Fibroblast of skin of scalp (primary cell): ENCODE measurements at regions not wholly inside any gene's neighbourhood (a gene's known extent, or its start where the extent isn't known, plus 50 kb on each side); places are given as distances from the start of the nearest gene placed in this dataset.
A peak's percentile ranks its signal among the peaks of the same experiment; 100 is the strongest.

Source experiments
- DNase-seq: peaks from one replicate; pipeline ENCODE4 v3.0.0-alpha.2; 2013

DNA sequence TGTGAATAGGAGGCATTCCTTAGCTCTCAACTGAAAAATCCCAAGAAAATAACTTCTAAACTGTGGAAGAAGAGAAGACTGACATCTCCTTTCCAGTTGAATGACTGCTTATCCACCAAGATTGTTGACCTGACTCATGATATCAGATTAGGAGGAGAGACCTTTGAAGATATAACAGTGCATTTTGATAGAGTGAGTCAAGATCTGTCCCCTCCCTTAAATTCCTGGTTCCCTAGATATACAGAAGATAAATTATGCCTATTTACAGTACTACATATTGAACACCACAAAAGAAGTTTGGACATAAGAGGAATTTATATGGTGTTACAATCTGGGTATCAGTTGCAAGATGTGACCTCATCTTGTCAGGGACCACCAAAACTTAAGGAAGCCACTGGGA is 285.3 kb upstream of the ZSWIM2 start:
- no peak for DNase-seq

DNA sequence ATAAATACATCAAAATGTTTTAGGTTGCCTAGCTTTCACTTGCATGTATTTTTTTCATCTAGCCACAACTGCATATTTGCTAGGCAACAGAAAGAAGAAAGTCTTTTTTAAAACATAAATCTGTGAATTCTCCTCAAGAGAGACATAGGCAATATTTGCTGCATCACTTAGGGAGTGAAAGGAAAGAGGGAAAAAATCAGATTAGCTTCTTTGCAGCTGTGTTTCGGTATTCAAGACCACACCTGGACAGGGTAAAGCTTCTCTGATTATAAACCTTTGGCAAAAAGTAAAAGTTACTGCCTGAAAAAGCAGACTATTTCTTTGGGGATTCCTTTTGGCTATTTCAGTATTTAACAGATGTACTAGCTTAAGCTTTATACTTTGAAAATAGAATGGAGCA is 280.9 kb upstream of the ZSWIM2 start:
- DNase-seq = no peak

DNA sequence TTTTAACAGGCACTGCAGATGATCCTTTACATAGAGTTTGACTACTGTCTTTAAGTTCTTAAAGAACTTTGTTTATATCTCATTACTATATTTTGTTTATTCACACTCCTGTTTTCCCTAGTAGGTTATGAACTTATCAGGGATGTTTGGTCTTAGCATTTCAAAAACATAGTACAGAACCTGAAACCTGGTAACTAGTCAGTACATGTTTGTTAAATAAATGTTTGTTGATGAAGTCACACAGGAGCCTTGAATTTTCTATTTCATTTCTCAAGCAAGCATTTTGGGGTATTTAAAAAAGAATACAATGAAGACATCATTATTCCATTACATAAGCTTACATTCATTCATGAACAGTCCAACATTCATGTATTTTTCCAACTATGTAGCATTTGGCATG is 280.3 kb upstream of the ZSWIM2 start:
- DNase-seq = no peak

DNA sequence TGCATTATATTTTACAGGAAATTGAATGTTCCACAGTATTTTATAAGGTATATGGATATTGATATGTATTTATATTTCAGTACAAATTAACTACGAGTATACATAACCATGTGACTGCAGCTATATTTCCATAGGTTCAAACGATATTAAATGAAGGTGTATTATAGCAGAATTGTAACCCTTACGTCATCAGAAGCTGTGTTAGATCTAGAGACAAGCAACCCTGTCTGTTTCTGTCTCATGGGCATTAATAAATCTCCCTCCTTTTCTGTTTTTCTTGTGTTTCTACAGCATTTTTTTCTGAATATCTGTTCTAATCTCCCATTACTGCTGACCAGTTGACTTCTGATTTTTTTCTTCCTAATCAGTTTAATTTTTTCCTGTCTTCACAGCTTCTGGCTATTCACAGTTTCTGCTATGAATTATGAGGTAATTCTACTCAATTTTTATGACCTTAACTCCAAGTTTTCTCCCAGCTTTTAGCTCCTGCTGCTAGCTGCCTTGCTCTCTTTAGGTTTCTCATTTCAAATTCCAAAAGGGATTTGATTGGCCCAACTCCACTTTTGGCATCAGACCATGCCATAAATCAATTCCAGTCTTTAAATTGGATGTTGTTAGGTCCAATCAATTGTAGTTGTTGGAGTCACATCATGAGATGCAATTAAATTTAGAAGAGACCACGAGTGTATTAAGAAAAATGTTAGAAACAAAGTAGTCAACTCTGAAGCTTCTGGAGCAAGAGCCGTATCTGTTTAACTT is 277.5 kb upstream of the ZSWIM2 start:
- DNase-seq = no peak

DNA sequence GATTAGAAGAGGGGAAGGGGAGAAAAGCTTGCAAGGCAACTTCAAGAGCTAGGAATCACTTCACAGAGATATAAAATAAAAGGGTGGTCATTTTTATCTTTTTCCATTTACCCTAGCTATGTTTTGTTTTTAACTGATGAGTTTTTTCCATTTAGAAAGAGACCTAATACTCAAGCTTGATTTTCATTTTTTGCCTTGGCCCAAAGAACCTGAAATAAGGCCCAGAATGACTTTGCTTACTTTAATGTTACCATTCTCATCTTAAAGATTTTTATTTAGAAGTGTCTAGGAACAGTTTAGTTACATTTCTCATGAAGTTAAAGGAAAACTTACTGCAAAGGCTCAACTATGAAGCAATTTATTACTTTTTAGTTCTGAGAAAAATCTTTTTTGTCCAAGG is 276.3 kb upstream of the ZSWIM2 start:
- DNase-seq = no peak

DNA sequence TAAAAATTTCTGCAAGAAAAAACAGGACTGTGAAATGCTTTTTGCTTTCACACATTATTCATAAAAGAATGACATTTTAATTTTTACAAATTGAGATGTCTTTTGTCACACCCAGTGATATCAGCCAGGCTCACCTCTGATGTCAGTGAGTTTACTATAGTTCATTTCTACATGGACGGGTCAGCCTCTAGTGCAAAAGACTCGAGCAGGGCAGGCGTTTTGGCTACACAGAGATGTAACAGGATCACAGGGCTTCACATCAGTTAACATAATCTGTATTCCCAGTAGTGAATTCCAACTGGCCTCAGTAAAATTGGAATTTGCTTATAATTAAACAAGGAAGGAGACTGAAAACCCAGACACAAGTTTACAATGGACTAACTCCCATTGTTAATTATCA is 275.6 kb upstream of the ZSWIM2 start:
- DNase-seq = no peak

DNA sequence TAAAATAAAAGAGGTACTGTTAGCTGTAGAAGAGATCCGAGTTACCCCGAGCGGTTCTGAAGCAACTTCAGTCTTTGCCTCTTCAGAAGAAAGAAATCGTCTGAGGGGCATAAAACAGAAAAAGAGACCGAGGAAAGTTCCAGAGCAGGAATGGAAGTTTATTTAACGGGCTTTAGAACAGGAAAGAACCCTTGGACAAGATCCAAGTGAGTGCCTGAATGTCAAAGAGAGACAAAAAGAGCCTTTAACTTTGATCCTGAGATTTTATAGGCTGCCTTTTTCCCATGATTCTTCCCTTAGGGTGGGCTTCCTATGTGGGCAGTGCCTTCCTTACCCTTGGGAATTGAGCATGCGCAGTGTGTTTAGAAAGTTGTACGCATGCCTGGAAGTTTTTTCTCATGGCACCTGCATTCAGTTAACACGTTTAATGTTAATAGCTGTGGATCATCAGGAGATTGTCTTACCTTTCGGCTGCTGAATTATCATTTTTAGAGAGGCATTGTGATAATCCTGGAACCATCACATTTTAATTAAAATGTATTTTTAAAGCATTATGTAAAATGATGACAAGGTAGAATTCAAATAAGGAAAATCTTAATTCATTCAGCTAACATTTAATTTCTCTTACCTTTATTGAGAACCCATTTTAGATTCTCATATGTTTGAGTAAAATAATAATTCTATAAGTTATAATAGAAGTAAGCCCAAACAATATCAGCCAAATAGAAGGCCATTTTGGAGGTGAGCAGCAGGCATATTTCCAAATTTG is 269.5 kb upstream of the ZSWIM2 start:
- no peak for DNase-seq

DNA sequence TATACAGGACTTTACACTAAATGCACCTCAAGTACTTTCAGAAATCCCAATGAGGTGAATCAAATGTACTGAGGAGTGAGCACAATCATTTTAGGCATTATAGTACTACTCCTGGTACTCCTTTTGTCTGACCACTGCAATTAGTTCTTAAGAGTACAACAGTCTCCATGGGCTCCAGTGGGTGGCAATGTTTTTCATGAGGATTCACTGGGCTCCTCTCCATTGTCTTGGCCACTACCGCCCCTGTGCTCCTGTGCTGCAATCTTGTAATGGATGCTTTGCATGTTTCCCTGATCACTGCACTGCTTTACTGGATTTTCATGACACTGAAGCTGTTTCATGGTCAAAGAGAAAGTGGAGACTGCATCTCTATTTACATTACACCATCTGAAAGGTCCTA is 268.5 kb upstream of the ZSWIM2 start:
- DNase-seq = no peak

DNA sequence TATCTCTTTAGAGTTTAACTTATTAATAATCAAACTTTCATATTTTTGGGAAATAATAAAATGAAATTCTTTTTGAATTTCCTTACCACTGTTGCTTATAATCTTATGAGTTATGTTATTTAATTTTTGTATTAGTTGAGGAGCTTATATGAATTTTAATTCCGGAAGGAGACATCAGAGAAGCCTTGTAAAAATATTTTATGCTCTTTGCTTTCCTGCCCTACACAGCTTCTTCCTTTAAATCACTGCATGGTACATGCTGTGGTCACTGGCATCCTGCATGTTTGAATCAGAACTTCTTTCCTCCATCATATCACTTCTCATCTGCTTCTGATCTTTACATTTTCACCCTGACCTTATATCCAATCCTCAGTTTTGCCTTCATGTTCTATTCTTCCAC is 266.7 kb upstream of the ZSWIM2 start:
- no peak for DNase-seq

DNA sequence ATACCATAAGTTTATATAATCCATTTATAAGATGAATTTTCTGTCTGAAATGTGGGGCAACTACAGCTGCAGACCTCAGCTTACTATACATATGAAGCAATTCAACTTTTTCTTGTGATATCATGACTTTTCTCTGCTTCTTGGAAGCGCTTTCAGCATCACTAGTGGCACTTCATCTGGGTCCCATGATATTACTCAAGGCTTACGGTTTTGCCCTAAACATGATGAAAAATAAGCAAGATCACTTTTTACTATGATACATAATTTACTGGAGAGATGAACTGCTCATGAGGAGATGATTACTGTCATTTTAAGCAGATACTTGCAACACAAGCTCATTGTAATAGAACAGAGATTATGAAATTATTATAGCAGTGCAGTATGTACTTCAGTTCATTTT is 258.0 kb upstream of the ZSWIM2 start:
- DNase-seq = no peak

DNA sequence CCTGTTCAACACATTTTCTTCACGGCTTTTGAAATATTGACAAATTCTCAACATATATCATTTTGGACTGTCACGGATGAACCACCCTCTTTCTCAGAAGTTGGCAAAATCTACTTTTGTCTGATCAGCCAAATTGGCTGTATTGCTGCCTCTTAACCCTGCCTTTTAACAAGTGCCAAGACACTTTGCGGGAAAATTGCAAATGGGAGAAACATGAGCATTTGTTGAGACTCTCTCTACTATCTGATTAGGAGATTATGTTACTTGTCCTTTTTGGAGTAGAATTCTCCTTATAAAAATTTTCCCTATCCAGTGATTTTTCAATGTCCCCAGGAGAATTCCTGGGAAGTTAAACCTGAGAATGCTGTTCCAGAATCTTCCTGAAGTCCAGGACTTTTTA is 256.2 kb upstream of the ZSWIM2 start:
- DNase-seq = no peak

DNA sequence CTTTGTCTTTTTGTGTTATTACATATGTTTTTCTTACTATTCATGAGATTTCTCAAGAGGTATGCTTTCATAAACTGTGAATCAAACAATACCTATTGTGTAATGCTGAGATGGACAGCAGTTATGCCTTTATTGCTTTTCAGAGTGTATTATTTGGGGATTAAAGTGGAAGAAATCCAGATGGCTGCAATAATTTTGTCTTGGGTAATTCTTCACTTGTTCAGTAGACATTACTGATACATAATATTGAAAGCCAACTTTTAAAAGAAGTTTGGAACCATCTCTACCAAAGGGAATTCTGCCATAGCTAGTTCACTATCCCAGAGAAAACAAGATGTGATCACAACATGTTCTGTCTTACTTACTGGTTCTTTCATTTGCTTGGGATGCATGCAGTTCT is 253.4 kb upstream of the ZSWIM2 start:
- DNase-seq = no peak

DNA sequence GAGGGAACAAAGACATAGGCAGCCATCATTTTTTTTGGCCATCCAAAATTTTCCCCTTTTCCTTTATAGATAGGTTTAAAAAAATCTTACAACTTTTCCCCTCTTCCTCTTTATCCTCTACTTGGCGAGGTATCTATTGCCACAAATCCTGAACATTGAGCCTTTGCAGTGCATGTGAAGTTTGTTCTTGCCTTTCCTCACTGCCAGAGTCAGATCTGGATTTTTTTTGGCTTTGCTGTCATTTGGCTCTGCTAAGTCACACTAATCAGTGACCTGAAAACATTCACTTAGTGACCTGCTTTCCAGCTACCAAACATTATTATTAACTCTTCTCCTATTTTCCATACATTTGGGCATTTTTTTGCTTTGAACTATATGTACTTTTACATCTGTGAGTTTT is 249.2 kb upstream of the ZSWIM2 start:
- DNase-seq = no peak

DNA sequence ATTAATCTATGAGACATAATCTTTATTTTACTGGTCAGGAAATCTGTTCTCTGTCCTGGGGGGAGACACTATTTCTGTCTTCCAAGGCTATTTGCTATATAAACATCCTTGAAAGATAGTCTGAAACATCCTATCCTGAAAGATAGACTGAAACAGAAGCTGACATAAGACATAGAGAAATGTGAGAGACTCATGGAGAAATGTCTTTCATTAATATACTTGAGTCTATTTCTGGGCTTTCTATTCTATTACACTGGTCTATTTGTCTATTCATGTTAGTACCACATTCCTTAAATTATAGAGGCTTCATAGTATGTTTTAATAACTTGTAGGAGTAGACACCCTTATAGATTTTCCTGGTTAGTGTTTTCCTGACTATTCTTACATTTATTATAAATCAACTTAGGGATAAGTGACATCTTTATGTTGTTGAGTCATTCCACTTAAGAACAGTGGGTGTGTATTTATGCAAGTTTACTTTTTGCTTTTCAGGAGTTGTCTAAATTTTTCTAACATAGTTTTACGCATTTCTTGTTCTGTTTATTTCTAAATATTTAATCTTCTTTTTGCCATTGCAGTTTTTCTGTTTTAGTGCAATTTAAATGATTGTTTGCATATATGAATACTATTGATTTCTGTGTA is 244.9 kb upstream of the ZSWIM2 start:
- peak; percentile 1 for DNase-seq

DNA sequence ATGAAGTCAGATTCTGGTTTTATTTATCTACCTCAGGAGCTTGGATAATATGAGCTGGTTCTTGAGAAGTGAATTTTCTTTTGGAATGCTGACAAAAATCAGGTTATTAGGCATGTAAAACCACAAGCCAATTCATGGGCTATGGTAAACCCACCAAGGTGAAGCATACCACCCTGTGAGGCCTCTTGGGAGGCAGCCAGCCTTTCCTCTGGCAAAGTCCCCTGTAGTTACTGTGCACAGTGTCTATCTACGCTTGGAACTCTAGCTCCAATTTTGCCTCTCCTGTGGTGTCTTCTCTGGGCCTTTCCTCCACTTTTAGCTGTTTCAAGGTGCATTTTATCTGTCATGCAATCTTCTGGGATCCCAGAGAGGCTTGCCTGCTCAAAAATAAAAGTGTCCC is 242.7 kb upstream of the ZSWIM2 start:
- DNase-seq = no peak

DNA sequence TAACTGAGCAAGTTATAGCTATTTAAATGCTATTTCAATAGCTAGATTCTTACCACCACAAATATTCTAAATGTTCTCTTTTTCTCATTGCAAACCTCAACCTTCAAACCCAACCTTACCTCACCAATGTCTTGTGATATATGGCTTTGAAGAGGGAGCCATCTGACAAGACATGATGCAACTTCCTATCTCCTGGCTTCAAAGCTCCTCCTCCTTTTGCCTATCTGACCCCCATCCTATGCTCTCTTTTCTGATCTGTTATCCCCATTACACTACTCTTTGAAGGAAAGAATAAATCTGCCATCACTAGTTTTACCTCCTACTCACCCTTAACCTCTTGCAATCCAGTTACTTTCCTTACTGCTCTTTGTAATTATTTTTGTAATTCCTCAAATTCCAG is 235.6 kb upstream of the ZSWIM2 start:
- no peak for DNase-seq

DNA sequence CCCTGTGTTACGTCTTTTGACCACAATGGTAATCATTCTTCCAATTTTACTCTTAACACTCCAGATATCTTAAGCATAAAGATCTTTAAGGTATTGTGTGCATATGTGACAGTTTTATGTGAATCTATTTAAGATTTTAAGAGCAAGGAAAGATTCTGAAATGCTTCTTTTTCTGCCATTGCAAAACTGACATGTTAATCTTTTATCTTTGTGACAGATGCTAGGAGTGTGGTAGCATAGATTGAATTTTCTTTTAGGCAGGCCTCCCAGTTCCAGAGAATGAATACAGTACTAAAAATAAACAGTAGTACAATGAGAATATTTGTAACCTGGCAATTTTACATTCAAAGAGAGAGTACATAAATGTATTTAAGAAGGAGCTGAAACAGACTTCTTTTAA is 232.5 kb upstream of the ZSWIM2 start:
- no peak for DNase-seq

DNA sequence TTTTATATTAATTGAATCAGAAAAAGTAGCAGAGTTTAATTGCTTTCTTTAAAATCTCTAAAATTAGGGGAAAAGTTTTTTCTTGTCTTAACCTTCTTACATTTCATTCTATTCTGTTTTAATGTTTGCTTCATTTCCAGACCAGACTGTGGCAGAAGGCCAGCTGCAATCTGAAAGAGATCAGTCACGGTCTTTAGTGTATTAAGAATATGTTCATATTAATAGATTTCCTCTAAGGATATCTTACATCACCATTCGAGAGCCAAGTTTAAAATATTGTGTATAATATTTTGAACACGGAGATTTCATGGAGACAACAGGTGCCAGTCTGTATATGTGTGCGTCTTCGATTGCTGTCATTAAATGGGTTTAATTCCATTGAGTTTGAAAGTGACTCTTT is 230.9 kb upstream of the ZSWIM2 start:
- no peak for DNase-seq

DNA sequence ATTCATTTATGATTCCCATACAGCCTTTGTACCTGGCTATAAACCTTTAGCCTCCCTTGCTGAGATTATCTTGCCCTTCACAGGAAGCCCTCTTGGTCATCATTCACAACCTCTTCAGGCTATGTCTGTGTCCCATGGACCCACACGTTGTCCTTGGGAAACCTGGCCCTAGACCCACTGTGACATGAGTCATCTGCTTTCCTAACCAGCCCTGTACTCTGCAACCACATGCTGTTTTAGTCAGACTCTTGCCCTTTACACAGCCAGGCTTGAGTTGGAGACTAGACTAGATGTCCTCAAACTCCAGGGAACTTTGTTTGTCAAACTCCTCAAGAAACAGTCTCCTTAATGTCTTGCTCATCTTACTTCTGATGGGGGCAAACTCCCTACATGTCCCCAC is 229.3 kb upstream of the ZSWIM2 start:
- DNase-seq = peak; percentile 16

DNA sequence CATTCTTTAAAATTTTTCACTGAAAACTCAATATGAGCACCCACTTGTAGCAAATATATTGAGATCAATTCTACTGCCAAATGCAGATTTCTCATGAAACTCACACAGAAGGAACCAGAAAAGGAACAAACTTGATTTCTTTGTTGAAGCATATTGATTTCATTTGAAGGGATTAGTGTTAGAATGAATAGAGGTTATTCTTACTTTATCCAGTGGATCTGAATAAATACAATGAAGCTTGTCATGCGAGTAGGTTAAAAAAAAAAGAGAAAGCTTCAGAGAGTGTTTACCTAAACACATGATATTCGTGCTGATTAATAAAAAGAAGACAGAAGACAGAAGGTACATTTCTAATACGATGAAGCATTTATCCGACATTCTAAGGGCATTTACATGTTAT is 226.7 kb upstream of the ZSWIM2 start:
- DNase-seq = no peak

DNA sequence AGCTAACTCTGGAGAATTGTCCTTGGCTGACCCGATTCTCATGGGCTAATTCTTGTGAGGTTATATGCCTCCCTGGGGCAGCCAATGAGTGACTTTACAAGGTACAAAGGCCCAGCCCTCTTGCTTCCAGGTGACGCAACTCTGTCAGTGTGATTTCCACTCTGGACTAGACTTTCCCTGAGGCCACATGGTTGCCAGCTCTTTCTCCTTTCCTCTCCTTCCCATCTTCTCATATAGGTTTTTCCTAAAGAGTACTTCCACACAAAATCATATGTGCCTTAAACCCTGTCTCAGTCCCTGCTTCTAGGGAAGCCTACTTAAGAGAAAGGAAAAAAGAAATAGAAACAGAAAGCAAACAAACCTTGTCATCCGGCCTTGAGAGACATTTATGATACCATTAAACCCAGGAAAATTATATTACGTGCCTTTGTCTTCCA is 226.2 kb upstream of the ZSWIM2 start:
- no peak for DNase-seq

DNA sequence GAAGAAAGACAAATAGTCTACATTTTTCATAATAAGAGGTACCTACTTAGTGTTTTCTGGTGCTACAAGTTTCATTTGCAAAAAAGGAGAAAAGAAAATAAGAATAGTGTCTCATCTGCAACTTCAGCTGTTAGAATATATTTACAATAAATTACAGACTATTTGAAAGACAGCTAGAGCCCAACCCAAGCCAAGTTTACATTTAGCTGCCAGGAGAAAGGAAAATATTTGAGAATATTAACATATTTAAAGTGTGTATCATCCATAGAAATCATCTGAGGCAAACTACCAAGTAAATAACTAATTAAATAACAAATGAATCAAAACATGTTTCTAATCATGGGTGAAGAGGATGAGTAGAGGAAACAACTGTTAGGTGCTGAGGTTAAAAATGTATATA is 209.2 kb upstream of the ZSWIM2 start:
- no peak for DNase-seq

DNA sequence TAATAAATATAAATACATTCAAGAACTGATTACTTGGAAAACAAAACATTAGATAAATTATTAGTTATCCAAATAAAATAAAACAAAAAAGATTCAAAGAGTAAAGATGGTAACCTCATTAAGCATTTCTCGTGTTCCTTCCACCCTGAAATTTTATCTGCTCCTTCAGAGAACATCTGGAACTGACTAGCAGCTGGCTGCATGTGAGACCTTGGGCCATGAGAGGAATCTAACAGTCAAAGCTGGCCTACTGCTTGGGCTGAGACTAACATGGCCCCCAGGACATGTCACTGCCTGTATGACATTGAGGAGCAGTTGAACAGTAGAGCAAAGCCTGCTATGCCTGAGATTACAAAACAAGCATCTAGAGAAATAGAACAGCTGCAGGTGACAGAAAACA is 208.5 kb upstream of the ZSWIM2 start:
- DNase-seq = no peak
